HCT116 (cell line): ENCODE measurements at regions not wholly inside any gene's neighbourhood (a gene's known extent, or its start where the extent isn't known, plus 50 kb on each side); places are given as distances from the start of the nearest gene placed in this dataset.

Experiments
- CTCF ChIP-seq, 3 experiments: fragments of 200-600 bp in 1 of 3; sonication (generic) in 1 of 3; IDR thresholded peaks in 2 of 3; conservative IDR thresholded peaks in 1 of 3; 2 replicates each; pipeline ENCODE4 v1.5.1; 2012 to 2017; ENCODE audit warnings: low read depth in 2 of 3, low read length in 2 of 3, antibody characterized with exemption in 1 of 3, borderline replicate concordance in 1 of 3, control low read depth in 1 of 3, mild to moderate bottlenecking in 1 of 3, mixed read lengths in 1 of 3, mixed run types in 1 of 3, moderate library complexity in 1 of 3; ENCODE audit not compliant: insufficient read depth in 1 of 3
- EZH2 ChIP-seq: fragments of 200-600 bp; sonication (generic); IDR thresholded peaks from 2 replicates; pipeline ENCODE4 v1.6.1; 2017; ENCODE audit warnings: antibody characterized with exemption, mixed run types
- EZH2phosphoT487 ChIP-seq: fragments of 200-600 bp; IDR thresholded peaks from 2 replicates; pipeline ENCODE4 v1.6.1; 2018; ENCODE audit warnings: antibody characterized with exemption, borderline replicate concordance
- JUND ChIP-seq: IDR thresholded peaks from 2 replicates; pipeline ENCODE4 v1.6.1; 2012
- MAX ChIP-seq: IDR thresholded peaks from 2 replicates; pipeline ENCODE4 v1.6.1; 2012
- POLR2A ChIP-seq: IDR thresholded peaks from 2 replicates; pipeline ENCODE4 v1.7.0; 2011; ENCODE audit warnings: borderline replicate concordance; ENCODE audit not compliant: insufficient read depth, insufficient read length; ENCODE audit errors: extremely low read depth
- POLR2AphosphoS5 ChIP-seq: IDR thresholded peaks from 2 replicates; pipeline ENCODE4 v1.6.1; 2011; ENCODE audit warnings: mild to moderate bottlenecking, low read depth, low read length, moderate library complexity
- REST ChIP-seq: IDR thresholded peaks from 2 replicates; pipeline ENCODE4 v1.6.1; 2012; ENCODE audit warnings: low read depth
- SP1 ChIP-seq: IDR thresholded peaks from 2 replicates; pipeline ENCODE4 v1.6.1; 2012; ENCODE audit warnings: low read depth
- SRF ChIP-seq: IDR thresholded peaks from 2 replicates; pipeline ENCODE4 v1.6.1; 2012; ENCODE audit warnings: low read depth
- TCF7L2 ChIP-seq: IDR thresholded peaks from 2 replicates; pipeline ENCODE4 v1.7.0; 2011; ENCODE audit warnings: borderline replicate concordance, inconsistent platforms; ENCODE audit not compliant: insufficient read depth, insufficient read length; ENCODE audit errors: extremely low read depth

- no peak for TF ChIP-seq CTCF (IDR thresholded peaks at IDR 0.05 in 2 of 3, conservative IDR thresholded peaks at IDR 0.05 in 1 of 3; ENCODE audit: borderline replicate concordance in 1 of 3, insufficient read depth in 1 of 3, low read depth in 2 of 3, low read length in 2 of 3)
- no peak for TF ChIP-seq SRF
- TF ChIP-seq MAX = peak; percentile 23; the same call in 1 of the 2 replicates
- no peak for TF ChIP-seq SP1
- TF ChIP-seq POLR2AphosphoS5 = no peak
- no peak for TF ChIP-seq REST
- no peak for TF ChIP-seq POLR2A
- no peak for TF ChIP-seq EZH2
- no peak for TF ChIP-seq JUND
- no peak for TF ChIP-seq EZH2phosphoT487
- no peak for TF ChIP-seq TCF7L2
Observed at GRCh38 chr1:98323388-98323787, 338.1 kb upstream of the SNX7 start.
